Left cardiac atrium (tissue), 4 donors: ENCODE measurements at regions not wholly inside any gene's neighbourhood (a gene's known extent, or its start where the extent isn't known, plus 50 kb on each side); places are given as distances from the start of the nearest gene placed in this dataset.
"Not testable (repeated sequence)": the region's sequence is repeated elsewhere in the genome, so short reads cannot be mapped to it uniquely, and the experiment has no call there.

Experiments used
- ATAC-seq, 2 donors: fragments of 200-7000 bp; cut with Tn5 transposase; one replicate each; pipeline ENCODE4 v1.9.1; 2020; ENCODE audit warnings: mild to moderate bottlenecking in 2 of 2, moderate library complexity in 2 of 2
- DNase-seq: peaks from one replicate; pipeline ENCODE4 v3.0.0-alpha.2; 2020
- intact Hi-C, 2 donors: fragments of 100-400 bp; cut with DNase I; formaldehyde crosslinking; loops; one replicate each; pipeline versions ENCODE4 v1.14.1 to v1.15.1; 2022 to 2023
- donor health status: DM: no; HTN: yes; CAD: no.
- donor health status: DM: no; HTN: yes; CAD: no; lungs with severe emphysema.
- donor health status: DM: yes; HTN: yes; CAD: no.
- donor health status: Dilated cardiomyopathy.

DNA sequence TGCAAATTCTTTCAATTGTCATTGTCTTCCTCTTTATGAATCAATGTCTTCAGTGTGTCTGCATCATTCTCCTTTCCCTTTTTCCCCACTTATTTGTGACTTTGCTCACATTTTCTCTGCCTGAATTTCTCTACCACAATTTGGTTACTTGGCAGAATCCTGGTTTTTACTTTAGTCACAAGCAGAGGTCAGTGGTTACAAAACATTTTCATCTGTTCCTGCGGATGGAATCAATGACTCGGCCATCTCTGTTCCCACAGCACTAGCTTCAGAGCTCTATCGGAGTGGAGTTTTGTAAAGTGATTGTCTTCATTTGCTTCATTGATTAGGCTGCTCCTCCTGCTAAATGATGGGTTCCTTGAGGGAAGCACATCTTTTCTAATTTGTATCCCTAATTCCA is 501.3 kb upstream of the AADAT start:
- DNase-seq (no peak), ATAC-seq (no peak)
- intact Hi-C loops = no loop called here

DNA sequence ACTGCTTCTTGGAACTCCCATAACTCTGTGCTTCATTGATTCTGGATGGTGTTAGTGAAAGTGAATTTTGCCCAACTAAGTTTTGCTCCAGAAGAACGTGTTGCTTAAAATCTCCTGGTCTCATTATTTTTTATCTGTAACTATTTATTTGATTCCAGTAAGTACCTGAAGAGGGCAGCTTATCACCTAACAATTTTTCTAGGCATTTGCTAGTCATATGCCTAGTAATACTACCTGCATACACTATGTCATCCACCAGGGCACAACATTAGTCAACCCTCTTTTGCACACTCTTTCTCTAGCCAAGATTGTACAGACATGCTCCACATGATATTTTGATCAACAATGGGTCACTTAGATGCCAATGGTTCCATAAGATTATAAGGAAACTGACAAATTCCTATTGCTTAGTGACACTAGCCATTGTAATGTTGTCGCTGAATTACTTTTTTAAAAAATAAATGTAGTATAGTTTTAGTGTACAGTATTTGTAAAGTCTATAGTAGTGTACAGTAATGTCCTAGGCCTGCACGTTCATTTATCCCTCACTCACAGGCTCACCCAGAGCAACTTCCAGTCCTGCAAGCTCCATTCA is 499.9 kb upstream of the AADAT start:
- DNase-seq = no peak
- ATAC-seq = peak in 1 of 2 donors; percentile 38
- intact Hi-C loops = no loop called here

DNA sequence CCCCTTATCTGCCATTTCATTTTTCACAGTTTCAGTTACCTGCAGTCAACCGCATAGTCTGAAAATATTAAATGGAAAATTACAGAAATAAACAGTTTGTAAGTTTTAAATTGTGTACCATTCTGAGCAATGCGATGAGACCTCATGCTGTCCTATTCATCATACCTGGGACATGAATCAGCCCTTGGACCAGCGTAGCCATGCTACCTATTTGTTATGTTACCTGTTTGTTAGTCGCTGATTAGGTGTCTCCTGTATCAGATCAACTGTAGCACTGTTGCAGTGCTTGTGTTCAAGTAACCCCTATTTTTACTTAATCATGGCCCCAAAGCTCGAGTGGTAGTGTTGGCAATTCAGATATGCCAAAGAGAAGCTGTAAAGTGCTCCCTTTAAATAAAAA is 492.2 kb upstream of the AADAT start:
- intact Hi-C loops = no loop called here
- DNase-seq (no peak), ATAC-seq (no peak)

DNA sequence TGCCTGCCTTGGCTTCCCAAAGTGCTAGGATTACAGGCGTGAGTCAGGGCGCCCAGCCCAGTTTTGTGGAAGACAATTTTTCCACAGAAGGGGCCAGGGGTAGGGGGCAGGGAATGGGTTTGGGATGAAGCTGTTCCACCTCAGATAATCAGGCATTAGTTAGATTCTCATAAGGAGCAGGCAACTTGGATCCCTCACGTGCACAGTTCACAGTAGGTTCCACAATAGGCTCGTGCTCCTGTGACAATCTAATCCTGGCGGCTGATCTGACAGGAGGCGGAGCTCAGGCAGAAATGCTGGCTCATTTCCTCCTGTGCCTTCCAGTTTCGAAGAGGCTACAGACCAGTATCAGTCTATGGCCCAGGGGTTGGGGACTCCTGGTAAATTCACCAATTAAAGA is 491.6 kb upstream of the AADAT start:
- DNase-seq (no peak), ATAC-seq (no peak)
- intact Hi-C loops = no loop called here

DNA sequence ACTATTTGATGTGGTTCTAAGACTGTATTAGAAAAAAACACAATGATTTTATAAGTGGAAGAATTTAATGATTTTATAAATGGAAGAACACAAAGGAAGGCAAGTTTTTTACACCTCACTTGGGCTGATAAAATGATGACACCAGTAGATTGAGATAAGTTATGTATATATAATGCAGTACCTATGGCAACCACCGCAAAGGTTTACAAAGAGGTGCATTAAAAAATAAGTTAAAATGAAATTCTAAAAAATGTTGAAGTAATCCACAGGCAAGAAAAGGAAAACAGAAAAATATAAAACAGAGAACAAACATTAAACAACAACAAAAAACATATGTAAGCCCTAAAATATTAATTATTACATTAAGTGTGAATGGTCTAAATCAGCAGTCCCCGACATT is 490.9 kb upstream of the AADAT start:
- intact Hi-C loops = no loop called here
- ATAC-seq (no peak), DNase-seq (no peak)

DNA sequence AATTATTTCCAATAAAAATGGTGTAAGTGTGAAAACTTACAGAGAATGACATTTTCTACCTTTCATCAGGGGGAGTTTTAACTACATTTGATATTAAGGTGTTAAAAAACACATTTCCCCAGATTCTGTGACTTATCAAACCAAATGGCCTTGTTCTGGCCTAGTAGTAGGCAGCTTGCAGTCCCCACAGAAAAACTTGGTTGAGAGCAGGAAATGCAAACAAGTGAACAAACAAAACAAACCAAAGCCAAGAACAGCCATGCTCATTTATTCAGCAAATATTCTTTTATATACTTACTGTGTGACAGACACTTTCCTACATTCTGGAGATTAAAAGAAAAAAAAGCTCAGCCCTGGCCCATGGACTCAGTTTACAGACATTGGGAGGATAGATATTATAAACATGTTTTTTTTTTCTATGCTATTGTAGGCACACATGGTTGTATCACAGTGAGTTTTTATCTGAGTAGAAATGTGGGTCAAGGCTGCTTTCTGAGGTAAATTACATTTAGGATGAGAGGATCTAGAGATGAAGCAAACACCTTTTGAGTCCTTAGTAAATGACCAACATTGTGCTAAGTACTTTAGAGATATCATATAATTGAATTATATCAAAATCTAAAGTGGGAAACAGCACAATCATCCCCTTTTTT is 449.2 kb upstream of the AADAT start:
- ATAC-seq = no peak
- no peak for DNase-seq
- intact Hi-C loops = no loop called here

DNA sequence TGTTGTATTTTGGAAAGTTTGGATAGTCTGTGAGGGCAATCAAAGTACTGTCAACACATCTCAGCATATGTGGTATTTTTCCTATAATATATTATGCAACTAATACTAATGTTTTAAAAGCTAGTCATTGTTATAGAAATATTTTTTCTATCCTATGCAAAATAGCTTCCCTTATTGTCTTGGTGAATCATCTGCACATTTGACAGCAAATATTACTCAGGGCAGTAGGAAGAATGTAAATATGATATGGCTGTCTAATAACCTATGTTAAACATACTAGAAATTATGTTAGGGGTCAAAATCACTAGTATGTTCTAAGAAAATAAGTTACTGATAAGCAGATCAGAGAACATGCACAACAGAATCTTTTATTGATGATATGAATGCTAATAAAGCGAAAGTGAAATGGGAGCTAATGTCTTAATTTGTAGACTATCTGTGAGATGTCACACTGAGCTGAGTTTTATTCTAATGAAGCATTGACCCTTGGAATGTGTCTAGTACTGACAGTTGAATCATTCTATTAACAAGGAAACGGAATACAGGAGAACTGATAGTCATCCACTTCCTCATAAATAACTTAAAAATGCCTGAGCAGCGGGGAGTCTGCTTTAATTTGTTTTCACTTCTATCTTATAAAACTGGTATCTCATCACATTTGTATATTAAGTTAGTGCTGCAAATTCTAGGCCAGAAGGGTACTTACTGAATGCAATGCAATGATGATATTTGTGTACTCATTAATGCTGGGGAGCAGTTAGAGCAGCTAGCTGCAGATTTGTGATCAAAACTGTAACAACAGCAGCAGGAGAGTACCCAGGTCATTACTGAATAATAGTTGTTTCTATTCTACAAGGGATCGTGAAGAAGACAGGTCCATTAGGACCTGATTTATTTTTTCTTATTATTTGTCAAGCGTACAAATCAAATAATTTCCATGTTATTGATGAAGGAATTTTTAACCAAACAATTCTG is 440.3 kb upstream of the AADAT start:
- no peak for ATAC-seq
- intact Hi-C loops = no loop called here
- no peak for DNase-seq

DNA sequence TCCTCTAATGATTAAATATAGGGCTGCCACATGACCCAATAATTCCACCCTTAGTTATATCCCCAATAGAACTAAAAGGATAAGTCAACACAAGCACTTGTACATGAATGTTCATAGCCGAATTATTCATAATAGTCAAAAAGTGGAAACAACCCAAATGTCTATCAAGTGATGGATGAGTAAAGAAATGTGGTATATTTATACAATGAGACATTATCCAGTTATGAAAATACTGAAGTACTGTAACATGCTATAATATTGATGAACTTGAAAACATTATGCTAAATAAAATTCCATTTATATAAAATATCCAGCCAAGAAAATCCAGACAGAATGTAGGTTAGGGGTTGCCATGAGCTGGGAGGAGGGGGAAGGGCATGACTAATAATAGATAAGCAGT is 436.7 kb upstream of the AADAT start:
- intact Hi-C loops = no loop called here
- ATAC-seq (no peak), DNase-seq (no peak)

DNA sequence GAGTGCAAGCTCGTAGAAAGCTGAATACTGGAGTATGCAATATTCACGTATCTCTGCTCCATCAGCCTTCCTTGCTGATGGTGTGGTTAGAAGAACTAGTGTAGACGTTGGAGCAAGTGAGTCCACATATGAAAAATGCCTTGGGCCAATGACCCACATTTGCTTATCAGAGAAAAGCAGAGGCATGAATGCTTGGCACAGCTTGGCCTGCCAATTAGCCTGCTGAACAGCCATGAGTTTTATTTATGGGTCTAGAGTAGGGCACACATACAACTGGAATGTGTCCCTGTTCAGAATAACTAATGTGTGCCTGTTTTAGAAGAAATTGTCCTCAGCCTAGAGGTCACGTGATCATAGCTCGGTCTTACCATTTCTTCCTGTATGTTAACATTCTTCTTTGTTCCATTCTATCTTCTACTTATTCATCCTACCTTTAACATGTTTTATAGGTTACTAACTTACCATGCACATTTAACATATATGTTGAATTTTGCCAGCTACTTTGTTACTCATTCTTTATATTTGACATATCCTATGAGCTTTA is 432.7 kb upstream of the AADAT start:
- ATAC-seq (peak in 1 of 2 donors; percentile 73), DNase-seq (no peak)
- intact Hi-C loops = no loop called here

DNA sequence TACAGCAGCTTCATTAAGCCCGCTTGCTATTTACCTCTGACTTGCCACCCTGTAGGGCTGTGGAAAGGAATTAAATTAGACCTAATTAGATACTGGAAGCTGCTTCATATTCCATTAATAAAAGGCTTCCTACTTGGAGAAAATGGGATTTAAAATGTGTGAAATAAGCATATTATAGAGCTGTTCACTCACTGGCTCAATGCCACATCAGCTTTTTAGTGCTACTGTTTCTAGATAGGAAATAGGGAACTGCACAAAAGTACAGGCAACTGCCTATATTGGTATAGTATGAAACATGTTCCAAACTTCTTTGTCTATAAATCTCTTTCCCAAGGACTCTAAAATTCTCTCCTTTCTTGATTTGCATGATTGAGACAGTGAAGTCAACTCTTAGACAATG is 407.9 kb upstream of the AADAT start:
- ATAC-seq = no peak
- intact Hi-C loops = no loop called here

DNA sequence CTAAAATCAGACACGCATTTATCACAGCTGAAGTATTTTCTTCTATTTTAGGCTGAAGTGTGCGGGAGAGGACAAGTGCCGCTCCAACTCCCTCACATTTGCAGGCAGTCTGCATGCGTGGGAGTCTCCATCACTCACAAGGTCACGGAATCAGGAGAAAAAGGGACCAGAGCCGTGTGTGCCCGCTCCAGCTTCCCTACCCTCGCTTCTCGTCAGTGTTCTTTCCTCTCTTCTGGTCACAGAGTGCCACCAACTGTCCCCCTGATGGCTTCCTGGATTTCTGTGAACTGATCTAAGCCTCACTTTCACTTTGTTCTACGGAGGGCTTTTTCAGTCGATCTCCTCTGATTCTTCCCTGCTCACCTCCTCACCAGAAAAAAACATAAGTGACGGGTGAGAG is 407.4 kb upstream of the AADAT start:
- ATAC-seq = no peak
- DNase-seq = no peak
- intact Hi-C loops = no loop called here

More for the DNA sequence above, 407.9 kb upstream of the AADAT start:
- no peak for DNase-seq

DNA sequence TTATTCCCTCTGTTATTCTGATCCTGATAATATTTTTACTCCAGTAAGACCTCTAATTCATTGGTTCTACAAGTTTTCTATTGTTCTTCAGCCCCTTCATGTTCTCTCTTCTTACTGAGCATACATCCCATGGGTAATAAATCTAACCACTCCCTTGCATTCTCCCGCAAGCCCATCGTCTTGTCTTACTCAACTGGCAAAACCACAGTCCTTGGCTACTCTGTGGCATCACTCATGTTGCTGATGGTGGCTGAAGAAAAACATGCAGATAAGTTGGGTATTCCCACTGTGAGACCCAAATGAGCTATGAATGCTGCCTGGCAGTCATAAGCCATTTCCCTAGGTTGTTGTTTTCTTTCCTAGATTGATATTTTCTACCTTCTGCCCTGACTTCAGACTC is 402.2 kb upstream of the AADAT start:
- ATAC-seq = no peak
- no peak for DNase-seq
- intact Hi-C loops = no loop called here

DNA sequence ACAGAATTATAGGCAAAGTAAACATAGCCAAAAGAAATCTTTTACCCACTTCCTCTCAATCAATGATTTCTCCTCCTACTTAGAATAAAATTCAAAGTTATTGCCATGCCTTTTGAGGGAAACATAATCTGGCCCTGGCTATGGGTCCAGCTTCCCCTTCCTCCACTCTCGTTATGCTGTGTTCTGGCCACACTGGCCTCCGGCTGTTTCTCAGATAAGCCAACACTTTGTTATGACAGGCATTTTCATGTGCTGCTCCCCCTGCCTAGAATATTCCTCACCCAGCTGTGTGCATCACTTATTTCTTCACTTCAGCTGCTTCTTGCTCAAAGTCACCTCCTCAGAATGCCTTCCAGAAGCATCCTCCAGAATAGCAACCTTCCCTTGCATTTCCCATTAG is 386.6 kb upstream of the AADAT start:
- intact Hi-C loops = no loop called here
- ATAC-seq = no peak
- no peak for DNase-seq

DNA sequence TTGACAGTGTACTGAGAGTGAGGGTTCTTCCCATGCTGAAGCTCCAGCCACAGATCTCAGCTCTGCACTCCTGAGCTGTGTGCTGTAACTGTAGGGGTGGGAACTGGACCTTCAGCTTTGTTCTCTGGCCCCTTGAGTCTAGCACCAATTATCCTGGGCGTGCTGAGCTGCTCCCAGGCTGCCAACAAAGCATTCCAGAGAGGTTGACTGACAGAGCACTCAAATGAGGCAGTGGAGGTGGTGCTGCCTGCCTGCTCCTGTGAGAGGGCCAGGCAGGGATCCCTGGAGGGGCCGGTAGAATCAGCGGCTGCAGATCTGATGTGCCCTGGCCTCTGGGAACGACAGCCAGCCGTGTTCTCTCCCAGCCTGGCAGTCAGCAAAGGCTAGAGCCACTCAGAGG is 375.7 kb upstream of the AADAT start:
- no peak for DNase-seq
- intact Hi-C loops = no loop called here
- ATAC-seq = no peak

DNA sequence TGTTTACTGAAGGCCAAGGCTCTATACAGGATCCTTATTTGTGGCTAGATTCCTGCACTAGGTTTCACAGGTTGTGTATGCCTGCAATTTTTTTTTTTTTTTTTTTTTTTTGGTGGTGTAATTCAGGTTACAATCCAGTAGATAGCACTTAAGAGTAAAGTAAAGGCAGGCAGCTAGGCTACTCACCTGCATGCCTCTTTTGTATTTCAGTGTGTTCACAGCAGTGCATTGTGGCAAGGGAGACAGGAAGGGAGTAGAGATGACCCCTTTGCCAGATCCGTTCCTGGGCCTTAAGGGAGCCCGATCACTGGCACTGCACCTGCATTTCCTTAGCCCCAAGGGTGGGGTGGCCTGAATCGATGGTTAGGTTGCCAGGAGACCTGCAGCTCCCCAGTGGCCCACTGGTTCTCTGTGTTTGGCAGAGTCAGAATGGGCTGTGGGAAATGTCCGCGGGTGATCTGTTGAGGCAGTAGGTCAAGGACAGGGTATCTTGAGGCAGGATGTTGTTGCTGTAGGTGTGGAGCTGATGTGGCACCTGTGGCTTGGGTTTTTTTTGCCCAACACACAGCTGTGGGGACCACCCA is 374.9 kb upstream of the AADAT start:
- DNase-seq = no peak
- intact Hi-C loops = no loop called here

DNA sequence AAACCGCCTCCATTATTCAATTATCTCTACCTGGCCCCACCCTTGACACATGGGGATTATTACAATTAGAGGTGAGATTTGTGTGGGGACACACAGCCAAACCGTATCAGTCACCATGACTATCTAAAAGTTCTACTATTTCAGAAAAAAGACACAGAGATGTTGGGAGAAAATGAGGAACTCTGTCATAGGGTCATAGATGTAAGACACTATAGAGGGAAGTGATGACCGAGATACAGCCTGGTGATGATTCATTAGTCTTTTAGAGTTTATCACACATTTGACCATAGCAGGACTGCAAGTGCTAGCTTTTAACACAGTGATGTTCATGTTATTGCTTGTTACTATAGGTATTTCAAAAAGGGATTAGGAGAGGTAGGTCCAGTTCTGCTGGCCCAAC is 357.0 kb upstream of the AADAT start:
- DNase-seq (no peak), ATAC-seq (no peak)
- intact Hi-C loops = no loop called here

More for the DNA sequence above, 374.9 kb upstream of the AADAT start:
- no peak for ATAC-seq

DNA sequence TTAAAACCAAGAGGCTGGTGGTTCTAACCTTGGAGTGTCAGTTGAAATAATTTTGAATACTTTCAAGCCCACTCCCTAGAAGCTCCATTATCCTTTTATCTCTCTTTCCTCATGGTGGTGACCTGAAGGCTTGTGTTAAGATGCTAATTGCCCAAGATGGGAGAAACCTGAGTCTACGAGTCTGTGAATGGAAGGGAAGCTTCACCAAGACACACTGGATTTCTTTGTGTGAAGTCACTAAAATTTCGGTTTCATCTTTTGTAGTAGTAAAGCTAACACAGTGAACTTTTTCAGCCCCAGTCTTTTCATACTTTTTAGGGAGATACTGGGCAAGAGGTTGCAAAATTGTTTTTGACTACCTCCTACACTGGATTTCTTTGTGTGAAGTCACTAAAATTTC is 351.4 kb upstream of the AADAT start:
- intact Hi-C loops, ATAC-seq, DNase-seq: not testable (repeated sequence)

DNA sequence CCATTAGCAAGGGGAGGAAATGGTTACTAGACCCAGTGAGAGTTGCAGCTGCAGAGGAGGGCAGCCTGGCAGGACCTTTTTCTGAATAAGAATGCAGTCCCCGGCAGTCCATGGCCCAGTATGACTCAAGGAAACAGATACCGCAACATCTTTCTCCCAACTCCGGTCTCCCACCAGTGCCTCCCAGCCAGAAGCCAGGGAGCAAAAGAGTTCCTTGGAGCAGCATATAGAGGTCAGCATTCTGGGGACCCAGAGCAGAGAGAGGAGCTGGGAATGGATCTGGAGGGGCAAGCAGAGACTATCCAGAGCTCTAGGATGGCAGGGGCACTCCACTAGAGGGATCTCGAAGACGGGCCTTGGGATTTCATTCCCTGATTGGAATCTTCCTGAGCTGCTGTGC is 339.2 kb upstream of the AADAT start:
- ATAC-seq (no peak), DNase-seq (no peak)
- intact Hi-C loops = no loop called here

DNA sequence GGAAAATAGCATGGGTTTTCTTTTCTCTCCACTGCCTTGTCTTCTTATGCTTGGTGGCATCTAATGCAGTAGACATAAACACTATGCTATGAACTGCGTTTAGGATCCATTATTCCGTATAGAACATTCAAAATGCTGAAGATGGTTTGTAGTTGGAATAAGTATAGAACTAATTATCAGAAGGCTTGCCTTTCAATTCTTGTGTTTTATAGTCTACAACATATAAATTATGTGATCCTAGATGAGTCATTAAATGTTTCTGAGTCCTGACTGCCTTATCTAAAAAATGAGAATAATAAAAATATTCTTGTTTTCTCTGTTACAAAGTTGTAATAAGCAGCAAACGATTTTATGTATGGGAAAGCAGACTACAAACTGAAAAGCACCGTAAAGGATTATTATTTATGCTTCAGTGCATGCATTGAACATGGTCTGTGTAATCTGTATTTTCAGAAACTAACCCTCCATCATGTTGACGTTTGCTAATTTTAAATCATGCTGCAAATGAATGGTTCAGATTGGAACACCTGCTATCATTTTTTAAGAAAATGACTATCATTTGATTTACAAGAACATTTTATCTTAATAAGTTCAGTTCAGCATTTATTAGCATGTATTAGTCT is 335.9 kb upstream of the AADAT start:
- ATAC-seq (no peak), DNase-seq (no peak)
- intact Hi-C loops = no loop called here
